Neutrophil (primary cell): ENCODE measurements at regions not wholly inside any gene's neighbourhood (a gene's known extent, or its start where the extent isn't known, plus 50 kb on each side); places are given as distances from the start of the nearest gene placed in this dataset.

Experiments used
- H3K27ac ChIP-seq: fragments of 200-600 bp; sonication (generic); 2 replicates; pipeline ENCODE4 v1.5.1; 2016; ENCODE audit warnings: mild to moderate bottlenecking, moderate library complexity
- H3K27me3 ChIP-seq: fragments of 200-600 bp; sonication (generic); 2 replicates; pipeline ENCODE4 v1.6.0; 2016; ENCODE audit warnings: mild to moderate bottlenecking
- H3K36me3 ChIP-seq: fragments of 200-600 bp; sonication (generic); 2 replicates; pipeline ENCODE4 v1.5.1; 2017
- H3K4me1 ChIP-seq, 2 experiments: fragments of 200-600 bp in 1 of 2; sonication (generic) in 1 of 2; 1 replicate in 1 of 2; 2 replicates in 1 of 2; pipeline versions ENCODE4 v1.5.1 to v1.6.1; 2013 to 2016; ENCODE audit warnings: low read depth in 1 of 2, low read length in 1 of 2, mild to moderate bottlenecking in 1 of 2, moderate library complexity in 1 of 2; ENCODE audit not compliant: control insufficient read depth in 1 of 2, insufficient read depth in 1 of 2
- H3K4me3 ChIP-seq, 2 experiments: fragments of 200-600 bp in 1 of 2; sonication (generic) in 1 of 2; 1 replicate in 1 of 2; 2 replicates in 1 of 2; pipeline ENCODE4 v1.5.1; 2013 to 2016; ENCODE audit warnings: low read depth in 1 of 2, low read length in 1 of 2, mild to moderate bottlenecking in 1 of 2, moderate library complexity in 1 of 2
- H3K9me3 ChIP-seq: fragments of 200-600 bp; sonication (generic); 2 replicates; pipeline ENCODE4 v1.5.1; 2016
- TF ChIP-seq, protein P1 (sequence below): fragments of 200-600 bp; sonication (generic); IDR thresholded peaks from 2 replicates; pipeline ENCODE4 v1.5.1; 2016; ENCODE audit warnings: antibody characterized with exemption

DNA sequence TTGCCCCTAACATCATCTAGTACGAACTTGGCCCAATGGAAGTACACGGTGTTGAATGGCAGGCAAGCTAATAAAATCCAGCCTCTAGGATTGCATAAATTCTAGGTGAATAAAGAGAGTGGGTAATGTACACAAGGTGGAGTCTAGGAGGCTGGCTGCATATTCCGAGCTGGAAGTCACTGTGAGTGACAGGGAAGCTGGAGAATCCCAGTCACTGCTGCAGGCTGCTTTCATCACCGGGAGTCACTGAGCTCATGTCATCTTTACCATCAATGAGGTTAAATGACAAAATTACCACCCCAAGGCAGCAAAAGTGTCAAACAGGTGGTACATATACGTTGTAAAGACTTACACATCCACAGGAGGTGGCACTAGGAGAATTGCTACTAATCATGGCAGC is 91.3 kb upstream of the HMHB1 start:
- Histone ChIP-seq H3K27me3 (no peaks in the 10 kb centered on the region), H3K4me3 (no peak overlapping the region), H3K36me3 (no peaks in the 10 kb centered on the region), H3K27ac (no peak overlapping the region), H3K4me1 (no peaks in the 10 kb centered on the region), H3K9me3 (no peaks in the 10 kb centered on the region)
- TF ChIP-seq, protein P1, sequence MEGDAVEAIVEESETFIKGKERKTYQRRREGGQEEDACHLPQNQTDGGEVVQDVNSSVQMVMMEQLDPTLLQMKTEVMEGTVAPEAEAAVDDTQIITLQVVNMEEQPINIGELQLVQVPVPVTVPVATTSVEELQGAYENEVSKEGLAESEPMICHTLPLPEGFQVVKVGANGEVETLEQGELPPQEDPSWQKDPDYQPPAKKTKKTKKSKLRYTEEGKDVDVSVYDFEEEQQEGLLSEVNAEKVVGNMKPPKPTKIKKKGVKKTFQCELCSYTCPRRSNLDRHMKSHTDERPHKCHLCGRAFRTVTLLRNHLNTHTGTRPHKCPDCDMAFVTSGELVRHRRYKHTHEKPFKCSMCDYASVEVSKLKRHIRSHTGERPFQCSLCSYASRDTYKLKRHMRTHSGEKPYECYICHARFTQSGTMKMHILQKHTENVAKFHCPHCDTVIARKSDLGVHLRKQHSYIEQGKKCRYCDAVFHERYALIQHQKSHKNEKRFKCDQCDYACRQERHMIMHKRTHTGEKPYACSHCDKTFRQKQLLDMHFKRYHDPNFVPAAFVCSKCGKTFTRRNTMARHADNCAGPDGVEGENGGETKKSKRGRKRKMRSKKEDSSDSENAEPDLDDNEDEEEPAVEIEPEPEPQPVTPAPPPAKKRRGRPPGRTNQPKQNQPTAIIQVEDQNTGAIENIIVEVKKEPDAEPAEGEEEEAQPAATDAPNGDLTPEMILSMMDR, result no peak

DNA sequence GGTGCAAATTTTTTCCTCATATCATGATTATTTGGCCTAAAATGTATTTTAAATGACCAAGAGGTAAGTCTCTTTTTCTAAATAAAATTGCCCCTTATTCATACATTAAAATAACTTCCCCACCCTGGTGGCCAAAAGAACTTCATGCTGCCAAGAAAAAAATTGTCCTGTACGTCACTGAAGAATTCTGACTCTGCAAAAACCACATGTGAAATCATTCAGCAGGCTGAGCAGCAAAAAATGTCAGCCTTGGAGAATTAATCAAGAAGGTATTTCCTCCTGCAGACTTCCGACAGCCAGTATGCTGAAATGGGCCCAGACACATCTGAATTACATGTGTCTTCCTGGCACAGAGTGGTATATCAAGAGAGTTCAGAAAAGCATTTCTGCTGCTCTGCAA is 94.6 kb upstream of the HMHB1 start:
- H3K27me3 ChIP-seq, result no peaks in the 10 kb centered on the region
- TF ChIP-seq, protein P1, result no peak
- no peak overlapping the region for H3K27ac ChIP-seq

DNA sequence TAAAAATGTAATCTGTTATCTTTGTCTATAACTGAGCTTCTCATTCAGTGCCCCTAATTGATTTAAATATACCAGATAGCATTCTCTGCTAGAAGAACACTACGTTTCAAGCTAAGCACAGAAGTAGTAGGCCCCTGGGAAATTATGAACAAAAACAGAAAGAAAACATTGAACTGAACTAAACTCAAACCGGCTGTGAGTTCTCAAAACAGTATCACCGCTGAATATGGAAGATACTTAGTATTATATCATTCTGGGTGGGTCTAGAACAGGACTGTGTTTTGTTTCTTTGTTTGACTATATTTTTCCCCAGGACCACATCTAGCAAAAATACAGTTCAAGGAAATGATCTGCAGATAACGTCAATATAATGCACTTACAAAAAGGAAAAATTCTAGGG is 95.1 kb upstream of the HMHB1 start:
- TF ChIP-seq, protein P1, result no peak
- Histone ChIP-seq H3K9me3 (no peaks in the 10 kb centered on the region), H3K27ac (no peak overlapping the region)

More for the DNA sequence above, 94.6 kb upstream of the HMHB1 start:
- H3K36me3 ChIP-seq, result no peaks in the 10 kb centered on the region
- no peaks in the 10 kb centered on the region for H3K4me1 ChIP-seq
- H3K9me3 ChIP-seq, result no peaks in the 10 kb centered on the region
- H3K4me3 ChIP-seq, result no peak overlapping the region

DNA sequence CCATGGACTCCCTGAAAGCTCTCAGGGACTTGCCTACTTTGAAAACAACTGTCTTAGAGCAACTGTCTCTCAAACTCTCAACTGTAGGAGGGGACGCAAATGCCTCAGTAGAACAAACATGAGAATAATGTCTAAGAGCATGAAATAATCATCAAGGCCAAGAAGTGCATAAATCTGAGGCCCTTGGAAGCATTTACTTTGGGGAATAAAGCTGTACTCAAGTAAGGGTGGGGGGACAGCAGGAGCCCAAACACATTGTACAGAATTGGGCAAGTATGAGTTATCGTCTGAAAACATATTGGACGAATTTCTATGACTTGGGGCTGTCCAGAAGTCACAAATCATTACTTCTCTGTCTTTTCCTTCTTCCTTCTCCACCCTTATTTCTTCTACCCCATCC is 96.3 kb upstream of the HMHB1 start:
- Histone ChIP-seq H3K4me1 (no peaks in the 10 kb centered on the region), H3K27me3 (no peaks in the 10 kb centered on the region), H3K27ac (no peak overlapping the region), H3K9me3 (no peaks in the 10 kb centered on the region), H3K36me3 (no peaks in the 10 kb centered on the region), H3K4me3 (no peak overlapping the region)
- TF ChIP-seq, protein P1, result no peak

More for the DNA sequence above, 95.1 kb upstream of the HMHB1 start:
- Histone ChIP-seq H3K27me3 (no peaks in the 10 kb centered on the region), H3K36me3 (no peaks in the 10 kb centered on the region), H3K4me1 (no peaks in the 10 kb centered on the region), H3K4me3 (no peak overlapping the region)

DNA sequence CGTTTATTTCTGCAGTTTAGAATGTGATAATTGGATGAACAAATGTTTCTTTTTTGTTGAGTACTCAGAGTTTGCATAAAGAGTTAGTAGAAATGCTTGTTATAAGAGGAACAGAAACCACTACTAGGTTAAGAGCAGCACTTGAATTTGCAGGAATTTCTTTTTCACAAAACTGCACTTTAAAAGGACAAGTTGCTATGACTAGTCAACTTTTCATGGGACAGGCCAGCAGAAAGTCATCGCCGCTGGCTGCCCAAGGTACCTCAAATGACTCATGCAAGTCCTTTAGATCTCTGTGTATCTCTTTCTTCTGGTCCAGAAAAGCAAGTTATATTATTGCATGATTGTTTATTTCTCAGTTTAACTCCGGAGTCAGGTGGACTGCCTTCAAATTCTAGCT is 97.3 kb upstream of the HMHB1 start:
- Histone ChIP-seq H3K27ac (no peak overlapping the region), H3K4me1 (no peaks in the 10 kb centered on the region), H3K4me3 (no peak overlapping the region), H3K9me3 (no peaks in the 10 kb centered on the region), H3K27me3 (no peaks in the 10 kb centered on the region), H3K36me3 (no peaks in the 10 kb centered on the region)
- TF ChIP-seq, protein P1, result no peak
